Mesenchymal stem cell (in vitro differentiated cells and primary cell): ENCODE measurements at regions not wholly inside any gene's neighbourhood (a gene's known extent, or its start where the extent isn't known, plus 50 kb on each side); places are given as distances from the start of the nearest gene placed in this dataset.

ENCODE experiments used
- DNase-seq: peaks from one replicate; pipeline ENCODE4 v3.0.0-alpha.2; 2013
- H2AFZ ChIP-seq: one replicate; pipeline ENCODE4 v1.6.1; 2013; ENCODE audit warnings: low read depth, mild to moderate bottlenecking, control low read depth, inconsistent platforms, low read length, moderate library complexity
- H2AK5ac ChIP-seq: 2 replicates; pipeline ENCODE4 v1.6.1; 2013; ENCODE audit warnings: low read length, moderate library complexity, mild to moderate bottlenecking, inconsistent platforms; ENCODE audit not compliant: severe bottlenecking
- H2BK120ac ChIP-seq: one replicate; pipeline ENCODE4 v1.6.1; 2013; ENCODE audit warnings: low read depth, mild to moderate bottlenecking, inconsistent platforms, low read length, moderate library complexity
- H2BK12ac ChIP-seq, 2 experiments: one replicate each; pipeline ENCODE4 v1.6.1; 2013; ENCODE audit warnings: inconsistent platforms in 2 of 2, low read length in 2 of 2, mild to moderate bottlenecking in 2 of 2, moderate library complexity in 2 of 2, control low read depth in 1 of 2
- H2BK15ac ChIP-seq: one replicate; pipeline ENCODE4 v1.6.1; 2013; ENCODE audit warnings: mild to moderate bottlenecking, low read depth, inconsistent platforms; ENCODE audit not compliant: poor library complexity, severe bottlenecking
- H2BK5ac ChIP-seq: 2 replicates; pipeline ENCODE4 v1.6.1; 2013; ENCODE audit warnings: low read depth, mild to moderate bottlenecking, low read length, control low read depth, inconsistent platforms; ENCODE audit not compliant: poor library complexity, severe bottlenecking
- H3K14ac ChIP-seq, 2 experiments: one replicate each; pipeline ENCODE4 v1.6.1; 2013; ENCODE audit warnings: inconsistent platforms in 2 of 2, low read length in 2 of 2, control low read depth in 1 of 2, mild to moderate bottlenecking in 1 of 2, moderate library complexity in 1 of 2
- H3K18ac ChIP-seq, 2 experiments: one replicate each; pipeline ENCODE4 v1.6.1; 2013; ENCODE audit warnings: inconsistent platforms in 2 of 2, low read length in 2 of 2, control low read depth in 1 of 2, low read depth in 1 of 2, mild to moderate bottlenecking in 1 of 2
- H3K23ac ChIP-seq, 2 experiments: one replicate each; pipeline ENCODE4 v1.6.1; 2013; ENCODE audit warnings: inconsistent platforms in 2 of 2, low read length in 2 of 2, mild to moderate bottlenecking in 2 of 2, moderate library complexity in 2 of 2, control low read depth in 1 of 2
- H3K27ac ChIP-seq: 2 replicates; pipeline ENCODE4 v1.5.1; 2013; ENCODE audit warnings: mild to moderate bottlenecking, moderate library complexity, low read length, control low read depth, inconsistent platforms; ENCODE audit not compliant: poor library complexity, severe bottlenecking
- H3K27me3 ChIP-seq, 2 experiments: 2 replicates each; pipeline versions ENCODE4 v1.6.1 to v1.7.0; 2013; ENCODE audit warnings: low read length in 2 of 2, mild to moderate bottlenecking in 2 of 2, moderate library complexity in 2 of 2, control low read depth in 1 of 2, inconsistent platforms in 1 of 2; ENCODE audit not compliant: control insufficient read depth in 1 of 2, insufficient read depth in 1 of 2
- H3K36me3 ChIP-seq, 2 experiments: 2 replicates each; pipeline versions ENCODE4 v1.6.1 to v1.7.0; 2013; ENCODE audit warnings: low read length in 2 of 2, control low read depth in 1 of 2, inconsistent platforms in 1 of 2, low read depth in 1 of 2, mild to moderate bottlenecking in 1 of 2; ENCODE audit not compliant: insufficient read depth in 2 of 2, control insufficient read depth in 1 of 2
- H3K4ac ChIP-seq, 2 experiments: one replicate each; pipeline ENCODE4 v1.6.1; 2013; ENCODE audit warnings: inconsistent platforms in 2 of 2, low read length in 2 of 2, mild to moderate bottlenecking in 2 of 2, moderate library complexity in 2 of 2, control low read depth in 1 of 2, low read depth in 1 of 2
- H3K4me1 ChIP-seq: 2 replicates; pipeline ENCODE4 v1.6.1; 2013; ENCODE audit warnings: low read depth, low read length, control low read depth; ENCODE audit not compliant: control insufficient read depth, insufficient read depth
- H3K4me2 ChIP-seq: 2 replicates; pipeline ENCODE4 v1.6.1; 2013; ENCODE audit warnings: low read length, mild to moderate bottlenecking, inconsistent platforms; ENCODE audit not compliant: poor library complexity, severe bottlenecking
- H3K4me3 ChIP-seq, 2 experiments: 2 replicates each; pipeline versions ENCODE4 v1.5.1 to v1.7.0; 2013; ENCODE audit warnings: low read length in 2 of 2, mild to moderate bottlenecking in 2 of 2, control low read depth in 1 of 2, low read depth in 1 of 2; ENCODE audit not compliant: insufficient read depth in 1 of 2
- H3K79me1 ChIP-seq: replicated peaks from 2 replicates; pipeline ENCODE4 v1.6.1; 2013; ENCODE audit warnings: mild to moderate bottlenecking, control low read depth, low read length, inconsistent platforms; ENCODE audit not compliant: poor library complexity, severe bottlenecking
- H3K9ac ChIP-seq: 2 replicates; pipeline ENCODE4 v1.7.0; 2013; ENCODE audit warnings: mild to moderate bottlenecking, low read length, moderate library complexity
- H3K9me3 ChIP-seq: 2 replicates; pipeline ENCODE4 v1.7.0; 2013; ENCODE audit warnings: mild to moderate bottlenecking, low read length; ENCODE audit not compliant: control insufficient read depth
- H4K8ac ChIP-seq: one replicate; pipeline ENCODE4 v1.6.1; 2013; ENCODE audit warnings: inconsistent platforms, mild to moderate bottlenecking, low read length, moderate library complexity
- H4K91ac ChIP-seq: one replicate; pipeline ENCODE4 v1.6.1; 2013; ENCODE audit warnings: mild to moderate bottlenecking, low read length, inconsistent platforms
- WGBS: methylation state at CpG from one replicate; pipeline ENCODE4 v1.1.7; 2013; ENCODE audit warnings: mixed read lengths; 5-methylcytosine and 5-hydroxymethylcytosine counted together

DNA sequence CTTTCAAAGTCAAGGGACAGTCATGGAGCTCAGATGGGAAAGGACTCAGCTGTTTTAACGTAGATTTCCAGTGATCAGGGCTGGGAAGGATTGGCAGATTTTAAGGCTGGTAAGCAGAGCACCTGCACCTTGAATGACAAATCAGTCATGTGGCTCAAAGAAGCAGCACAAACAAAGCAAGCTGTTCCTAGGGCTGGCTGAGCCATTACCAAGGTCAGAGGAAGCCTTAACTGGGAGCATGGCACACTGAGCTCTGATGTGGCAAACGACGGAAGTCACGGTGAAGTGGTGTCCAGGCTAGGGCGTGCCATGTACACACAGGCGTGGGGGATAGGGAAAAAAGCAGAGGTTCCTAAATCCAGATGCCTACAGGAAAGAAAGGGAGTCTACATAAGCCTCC is 84.6 kb upstream of the PFN2 start:
- Histone ChIP-seq H2BK120ac (no peak overlapping the region), H3K4me3 (no peak overlapping the region), H2AFZ (no peak overlapping the region), H3K23ac (no peak overlapping the region), H3K14ac (no peak overlapping the region), H3K79me1 (no peaks in the 10 kb centered on the region), H2BK15ac (no peak overlapping the region), H3K9ac (no peak overlapping the region), H3K4me2 (no peak overlapping the region), H4K91ac (no peak overlapping the region), H3K4ac (no peak overlapping the region), H3K4me1 (no peaks in the 10 kb centered on the region), H3K27me3 (peaks cover 0 to 4% of the 10 kb centered on the region in 2 experiments), H2BK12ac (no peak overlapping the region), H4K8ac (no peak overlapping the region), H2AK5ac (no peak overlapping the region), H3K18ac (no peak overlapping the region), H2BK5ac (no peak overlapping the region), H3K9me3 (no peaks in the 10 kb centered on the region), H3K27ac (no peak overlapping the region), H3K36me3 (no peaks in the 10 kb centered on the region)
- WGBS: 96% methylated on average over 6 of the region's 6 CpGs
- DNase-seq: no peak

DNA sequence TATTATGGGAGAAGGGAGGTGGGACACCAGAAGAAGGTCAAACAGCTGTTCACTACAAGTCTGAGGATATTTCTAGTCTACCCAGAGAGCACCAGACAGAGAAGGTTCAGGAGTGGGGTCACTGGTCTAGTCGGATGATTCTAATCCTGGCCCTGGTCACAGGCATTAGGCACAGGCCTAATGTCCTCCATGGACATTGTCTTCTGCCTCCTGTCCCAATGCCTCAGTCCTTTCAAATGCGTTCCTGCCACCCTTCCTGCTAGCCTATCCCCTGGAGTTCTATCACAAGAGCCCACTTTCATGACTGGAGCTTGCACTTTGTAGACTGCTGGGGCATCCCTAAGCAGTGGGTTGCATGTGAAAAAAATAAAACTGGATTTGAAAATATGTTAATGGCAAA is 83.9 kb upstream of the PFN2 start:
- Histone ChIP-seq H3K23ac (no peak overlapping the region), H3K27ac (no peak overlapping the region), H3K27me3 (peaks cover 0 to 4% of the 10 kb centered on the region in 2 experiments), H4K91ac (no peak overlapping the region), H3K4ac (no peak overlapping the region), H3K4me3 (no peak overlapping the region), H3K9me3 (no peaks in the 10 kb centered on the region), H2AFZ (no peak overlapping the region), H2BK12ac (no peak overlapping the region), H2BK120ac (no peak overlapping the region), H2BK5ac (no peak overlapping the region), H2AK5ac (no peak overlapping the region), H3K14ac (no peak overlapping the region), H3K36me3 (no peaks in the 10 kb centered on the region), H3K4me2 (no peak overlapping the region), H2BK15ac (no peak overlapping the region), H3K79me1 (no peaks in the 10 kb centered on the region), H4K8ac (no peak overlapping the region), H3K18ac (no peak overlapping the region), H3K4me1 (no peaks in the 10 kb centered on the region), H3K9ac (no peak overlapping the region)
- DNase-seq: no peak
- 93% methylated on average over 2 of the region's 2 CpGs for WGBS

DNA sequence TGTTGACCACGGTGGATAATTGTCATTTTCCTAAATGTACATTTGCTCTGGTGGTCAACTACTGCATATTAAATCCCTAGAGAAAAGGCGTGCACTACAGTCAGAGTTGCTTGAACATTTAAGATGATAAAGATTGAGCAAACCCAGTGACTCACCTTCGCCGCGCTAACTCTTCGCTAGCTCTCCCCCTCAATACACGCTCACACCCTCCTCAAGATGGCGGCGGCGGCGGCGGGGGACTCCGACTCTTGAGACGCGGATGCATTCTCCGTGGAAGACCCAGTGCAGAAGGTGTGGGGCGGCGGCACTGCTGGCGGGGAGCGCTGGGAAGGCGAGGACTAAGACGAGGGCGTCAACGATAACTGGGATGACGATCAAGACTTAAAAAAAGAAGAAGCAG is 79.8 kb upstream of the PFN2 start:
- H3K27ac ChIP-seq: no peak overlapping the region
- 95% methylated on average over 25 of the region's 25 CpGs for WGBS
- no peak overlapping the region for H2AFZ ChIP-seq
- H3K18ac ChIP-seq: no peak overlapping the region
- H3K36me3 ChIP-seq: no peaks in the 10 kb centered on the region
- H3K9me3 ChIP-seq: no peaks in the 10 kb centered on the region
- H2BK15ac ChIP-seq: no peak overlapping the region
- no peak overlapping the region for H2BK12ac ChIP-seq
- H2AK5ac ChIP-seq: no peak overlapping the region
- DNase-seq: no peak
- peaks cover 0 to 4% of the 10 kb centered on the region in 2 experiments for H3K27me3 ChIP-seq
- H3K4me3 ChIP-seq: no peak overlapping the region
- H3K14ac ChIP-seq: no peak overlapping the region
- H3K4ac ChIP-seq: no peak overlapping the region
- no peak overlapping the region for H4K91ac ChIP-seq
- H3K23ac ChIP-seq: no peak overlapping the region
- peak overlapping the region; percentile 19 for H4K8ac ChIP-seq
- H2BK120ac ChIP-seq: no peak overlapping the region
- no peaks in the 10 kb centered on the region for H3K4me1 ChIP-seq
- H3K4me2 ChIP-seq: no peak overlapping the region
- no peaks in the 10 kb centered on the region for H3K79me1 ChIP-seq
- H3K9ac ChIP-seq: no peak overlapping the region
- no peak overlapping the region for H2BK5ac ChIP-seq

DNA sequence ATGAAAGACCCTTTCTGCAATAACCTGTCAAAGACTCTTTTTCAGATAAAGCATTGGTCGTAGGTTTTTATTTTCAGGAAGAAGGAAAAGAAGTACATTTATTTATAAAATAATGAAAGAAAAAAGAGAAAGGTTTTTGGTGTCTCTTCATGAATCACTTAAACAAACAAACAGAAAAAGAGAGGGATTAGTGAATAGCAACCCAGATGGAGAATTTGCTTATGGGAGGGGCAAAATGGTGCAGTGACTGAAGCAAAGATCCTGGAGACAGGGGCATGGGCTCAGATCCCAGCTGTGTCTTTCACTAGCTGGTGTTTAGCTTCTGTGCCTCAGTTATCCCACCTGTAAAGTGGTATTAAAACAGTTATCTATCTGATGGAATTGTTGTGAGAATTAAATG is 78.6 kb upstream of the PFN2 start:
- Histone ChIP-seq H2AK5ac (no peak overlapping the region), H3K9me3 (no peaks in the 10 kb centered on the region), H3K4ac (no peak overlapping the region), H3K4me2 (no peak overlapping the region), H3K27me3 (no peaks in the 10 kb centered on the region), H3K18ac (no peak overlapping the region), H2BK120ac (no peak overlapping the region), H2AFZ (peak overlapping the region; percentile 14), H3K27ac (no peak overlapping the region), H3K9ac (no peak overlapping the region), H4K91ac (no peak overlapping the region), H4K8ac (no peak overlapping the region), H2BK12ac (no peak overlapping the region), H3K4me1 (no peaks in the 10 kb centered on the region), H3K79me1 (no peaks in the 10 kb centered on the region), H3K36me3 (no peaks in the 10 kb centered on the region), H3K4me3 (no peak overlapping the region), H3K23ac (no peak overlapping the region), H2BK15ac (no peak overlapping the region), H3K14ac (no peak overlapping the region), H2BK5ac (no peak overlapping the region)
- peak; percentile 28 for DNase-seq
- WGBS: no CpG with 5 or more reads among the region's 1 CpG
